Esophagus squamous epithelium (tissue), 4 donors: ENCODE measurements at regions not wholly inside any gene's neighbourhood (a gene's known extent, or its start where the extent isn't known, plus 50 kb on each side); places are given as distances from the start of the nearest gene placed in this dataset.
"Not testable (repeated sequence)": the region's sequence is repeated elsewhere in the genome, so short reads cannot be mapped to it uniquely, and the experiment has no call there.

Experiments
- POLR2A ChIP-seq, 4 donors: fragments of 450-650 bp; IDR thresholded peaks; one replicate each; pipeline ENCODE4 v1.6.1; 2017; ENCODE audit warnings: antibody characterized with exemption in 4 of 4, mild to moderate bottlenecking in 4 of 4, moderate library complexity in 3 of 4
- TF ChIP-seq, protein P1 (sequence below), 6 experiments: fragments of 450-650 bp in 4 of 6; fragments of 200-600 bp in 2 of 6; sonication (generic) in 2 of 6; IDR thresholded peaks; one replicate each; pipeline ENCODE4 v1.5.1; 2016 to 2019; ENCODE audit warnings: antibody characterized with exemption in 6 of 6, mild to moderate bottlenecking in 4 of 6, moderate library complexity in 4 of 6

DNA sequence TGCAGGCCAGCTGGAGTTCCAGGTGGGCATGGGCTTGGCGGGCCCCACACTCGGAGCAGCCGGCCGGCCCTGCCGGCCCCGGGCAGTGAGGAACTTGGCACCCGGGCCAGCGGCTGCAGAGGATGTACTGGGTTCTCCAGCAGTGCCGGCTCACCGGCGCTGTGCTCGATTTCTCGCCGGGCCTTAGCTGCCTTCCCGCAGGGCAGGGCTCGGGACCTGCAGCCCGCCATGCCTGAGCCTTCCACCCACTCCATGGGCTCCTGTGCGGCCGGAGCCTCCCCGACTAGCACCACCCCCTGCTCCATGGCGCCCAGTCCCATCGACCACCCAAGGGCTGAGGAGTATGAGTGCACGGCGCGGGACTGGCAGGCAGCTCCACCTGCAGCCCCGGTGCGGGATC lies 89.2 kb upstream of the PIK3C3 start:
- TF ChIP-seq, protein P1, sequence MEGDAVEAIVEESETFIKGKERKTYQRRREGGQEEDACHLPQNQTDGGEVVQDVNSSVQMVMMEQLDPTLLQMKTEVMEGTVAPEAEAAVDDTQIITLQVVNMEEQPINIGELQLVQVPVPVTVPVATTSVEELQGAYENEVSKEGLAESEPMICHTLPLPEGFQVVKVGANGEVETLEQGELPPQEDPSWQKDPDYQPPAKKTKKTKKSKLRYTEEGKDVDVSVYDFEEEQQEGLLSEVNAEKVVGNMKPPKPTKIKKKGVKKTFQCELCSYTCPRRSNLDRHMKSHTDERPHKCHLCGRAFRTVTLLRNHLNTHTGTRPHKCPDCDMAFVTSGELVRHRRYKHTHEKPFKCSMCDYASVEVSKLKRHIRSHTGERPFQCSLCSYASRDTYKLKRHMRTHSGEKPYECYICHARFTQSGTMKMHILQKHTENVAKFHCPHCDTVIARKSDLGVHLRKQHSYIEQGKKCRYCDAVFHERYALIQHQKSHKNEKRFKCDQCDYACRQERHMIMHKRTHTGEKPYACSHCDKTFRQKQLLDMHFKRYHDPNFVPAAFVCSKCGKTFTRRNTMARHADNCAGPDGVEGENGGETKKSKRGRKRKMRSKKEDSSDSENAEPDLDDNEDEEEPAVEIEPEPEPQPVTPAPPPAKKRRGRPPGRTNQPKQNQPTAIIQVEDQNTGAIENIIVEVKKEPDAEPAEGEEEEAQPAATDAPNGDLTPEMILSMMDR (IDR thresholded peaks at IDR 0.05): not testable (repeated sequence)
- TF ChIP-seq POLR2A (IDR thresholded peaks at IDR 0.05): not testable (repeated sequence)
